ENCODE measurements at regions not wholly inside any gene's neighbourhood (a gene's known extent, or its start where the extent isn't known, plus 50 kb on each side); places are given as distances from the start of the nearest gene placed in this dataset.
"Not testable (repeated sequence)": the region's sequence is repeated elsewhere in the genome, so short reads cannot be mapped to it uniquely, and the experiment has no call there.

- H3K27me3 Mint-ChIP-seq (ENCODE audit: low read depth); H3K9me3 Mint-ChIP-seq; H3K36me3 Mint-ChIP-seq (ENCODE audit: low read depth); H3K27ac Mint-ChIP-seq; H3K4me1 Mint-ChIP-seq; H3K4me3 Mint-ChIP-seq: not testable (repeated sequence)
Measured at GRCh38 chr9:63326665-63327064, 1958.3 kb downstream of the FOXD4L5 start.

DNA sequence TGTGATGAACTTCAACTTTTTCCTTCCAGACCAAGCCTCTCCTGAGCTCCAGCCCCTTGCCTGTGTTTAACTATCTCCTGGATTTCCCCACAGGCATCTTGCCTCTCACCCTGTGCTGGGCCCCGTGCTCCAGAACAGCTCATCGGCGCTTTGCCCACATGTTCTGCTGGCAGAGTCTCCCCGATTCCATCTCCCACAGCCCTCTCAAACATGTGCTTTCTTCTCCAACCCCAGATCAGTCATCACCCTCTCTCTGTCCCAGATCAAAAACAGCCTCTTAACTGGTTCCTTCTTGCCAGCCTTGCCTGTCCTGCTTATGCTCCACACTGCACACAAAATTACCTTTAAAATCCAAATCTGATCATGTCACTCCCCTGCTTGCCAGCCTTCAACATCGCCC lies 1959.3 kb downstream of the FOXD4L5 start:
- not testable (repeated sequence) for H3K27me3 Mint-ChIP-seq (ENCODE audit: low read depth); H3K4me1 Mint-ChIP-seq; H3K27ac Mint-ChIP-seq; H3K36me3 Mint-ChIP-seq (ENCODE audit: low read depth); H3K4me3 Mint-ChIP-seq; H3K9me3 Mint-ChIP-seq

- H3K4me3 Mint-ChIP-seq; H3K27me3 Mint-ChIP-seq (ENCODE audit: low read depth); H3K36me3 Mint-ChIP-seq (ENCODE audit: low read depth); H3K4me1 Mint-ChIP-seq; H3K27ac Mint-ChIP-seq; H3K9me3 Mint-ChIP-seq: not testable (repeated sequence)
Measured at GRCh38 chr9:63318093-63318492, 1966.9 kb downstream of the FOXD4L5 start.

- not testable (repeated sequence) for H3K27me3 Mint-ChIP-seq (ENCODE audit: low read depth); H3K27ac Mint-ChIP-seq; H3K9me3 Mint-ChIP-seq; H3K36me3 Mint-ChIP-seq (ENCODE audit: low read depth); H3K4me1 Mint-ChIP-seq; H3K4me3 Mint-ChIP-seq
Measured at GRCh38 chr9:63315387-63315786, 1969.6 kb downstream of the FOXD4L5 start.

GRCh38 chr9:63296848-63297247 lies 1988.2 kb downstream of the FOXD4L5 start:
- not testable (repeated sequence) for H3K4me3 Mint-ChIP-seq; H3K27ac Mint-ChIP-seq; H3K9me3 Mint-ChIP-seq; H3K36me3 Mint-ChIP-seq (ENCODE audit: low read depth); H3K27me3 Mint-ChIP-seq (ENCODE audit: low read depth); H3K4me1 Mint-ChIP-seq

DNA sequence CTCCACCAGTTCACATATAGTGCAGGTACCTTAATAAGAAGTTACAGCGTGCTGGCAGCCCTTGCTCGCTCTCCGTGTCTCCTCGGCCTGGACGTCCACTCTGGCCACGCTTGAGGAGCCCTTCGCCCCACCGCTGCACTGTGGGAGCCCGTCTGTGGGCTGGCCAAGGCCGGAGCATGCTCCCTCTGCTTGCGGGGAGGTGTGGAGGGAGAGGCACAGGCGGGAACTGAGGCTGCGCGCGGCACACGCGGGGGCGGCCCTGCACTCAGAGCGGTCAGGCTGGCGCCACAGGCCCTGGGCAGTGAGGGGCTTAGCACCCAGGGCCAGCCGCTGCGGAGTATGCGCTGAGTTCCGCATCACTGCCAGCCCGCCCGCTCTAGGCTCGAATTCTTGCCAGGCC lies 1988.6 kb downstream of the FOXD4L5 start:
- not testable (repeated sequence) for H3K4me1 Mint-ChIP-seq; H3K27ac Mint-ChIP-seq; H3K36me3 Mint-ChIP-seq (ENCODE audit: low read depth); H3K27me3 Mint-ChIP-seq (ENCODE audit: low read depth); H3K4me3 Mint-ChIP-seq; H3K9me3 Mint-ChIP-seq

DNA sequence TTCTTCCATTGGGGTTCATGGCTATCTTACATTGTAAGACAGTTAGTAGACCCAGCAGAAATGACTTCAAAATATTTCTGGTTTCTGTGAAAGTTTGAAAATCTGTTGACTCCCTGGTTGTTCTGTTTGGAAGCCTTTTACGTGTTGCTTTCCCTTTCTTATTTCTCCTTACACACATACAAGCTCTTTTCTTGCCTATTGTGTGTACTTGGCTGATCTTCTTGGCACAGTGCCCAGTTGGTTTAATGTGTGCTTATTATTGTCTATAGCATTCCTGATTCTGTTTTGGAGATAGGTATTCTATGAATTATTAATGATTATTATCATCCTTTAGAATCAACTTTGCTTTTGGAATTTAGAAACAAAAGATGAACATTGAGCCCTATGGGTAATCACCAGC lies 1995.0 kb downstream of the FOXD4L5 start:
- not testable (repeated sequence) for H3K4me1 Mint-ChIP-seq; H3K9me3 Mint-ChIP-seq; H3K36me3 Mint-ChIP-seq (ENCODE audit: low read depth)

More for the DNA sequence above, 1995.0 kb downstream of the FOXD4L5 start:
- H3K4me3 Mint-ChIP-seq; H3K27me3 Mint-ChIP-seq (ENCODE audit: low read depth); H3K27ac Mint-ChIP-seq: not testable (repeated sequence)
